ENCODE measurements at regions not wholly inside any gene's neighbourhood (a gene's known extent, or its start where the extent isn't known, plus 50 kb on each side); places are given as distances from the start of the nearest gene placed in this dataset.
A peak's percentile ranks its signal among the peaks of the same experiment; 100 is the strongest.
"Not testable (repeated sequence)": the region's sequence is repeated elsewhere in the genome, so short reads cannot be mapped to it uniquely, and the experiment has no call there.

DNA sequence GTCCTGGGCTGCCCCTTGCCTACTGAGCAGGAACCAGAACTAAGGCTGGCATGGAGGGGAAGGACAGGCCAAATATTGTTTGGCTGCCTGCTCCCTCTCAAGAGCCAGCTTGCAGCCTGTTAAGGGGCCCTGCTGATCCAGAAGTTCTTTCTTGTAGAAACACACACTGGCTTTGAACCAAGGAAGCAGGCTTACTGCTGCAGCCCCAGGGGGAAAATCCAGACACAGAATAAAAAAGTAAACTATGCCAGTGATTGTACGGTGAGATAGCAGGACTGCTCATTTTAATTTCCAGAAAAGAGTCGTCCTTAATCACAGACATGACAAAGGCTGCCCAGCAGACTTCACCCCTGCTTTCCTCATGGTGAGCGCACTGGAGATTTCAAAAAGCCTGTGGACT, 371.6 kb downstream of the ANAPC1 start:
- intact Hi-C loops (cut with micrococcal nuclease); H3K4me1 ChIP-seq (ENCODE audit: control insufficient read depth in 2 of 2, insufficient read depth in 2 of 2, low read length in 2 of 2); H3K36me3 Mint-ChIP-seq; DNase-seq; H3K27me3 Mint-ChIP-seq; H3K27ac Mint-ChIP-seq; ATAC-seq; H3K9me3 ChIP-seq (ENCODE audit: control insufficient read depth in 2 of 3, low read length in 3 of 3); H3K27ac ChIP-seq (ENCODE audit: low read depth, low read length); CTCF ChIA-PET; H3K36me3 ChIP-seq (ENCODE audit: control insufficient read depth in 2 of 3, insufficient read depth in 3 of 3, low read length in 3 of 3); H3K4me3 Mint-ChIP-seq; POLR2A ChIA-PET; H3K4me3 ChIP-seq (ENCODE audit: low read length); H3K27me3 ChIP-seq (ENCODE audit: control insufficient read depth in 2 of 2, insufficient read depth in 2 of 2, low read length in 2 of 2); H3K9me3 Mint-ChIP-seq: not testable (repeated sequence)
- peaks cover 0 to 13% (median 0%) of the 10 kb centered on the region in 7 donors for H3K4me1 Mint-ChIP-seq

DNA sequence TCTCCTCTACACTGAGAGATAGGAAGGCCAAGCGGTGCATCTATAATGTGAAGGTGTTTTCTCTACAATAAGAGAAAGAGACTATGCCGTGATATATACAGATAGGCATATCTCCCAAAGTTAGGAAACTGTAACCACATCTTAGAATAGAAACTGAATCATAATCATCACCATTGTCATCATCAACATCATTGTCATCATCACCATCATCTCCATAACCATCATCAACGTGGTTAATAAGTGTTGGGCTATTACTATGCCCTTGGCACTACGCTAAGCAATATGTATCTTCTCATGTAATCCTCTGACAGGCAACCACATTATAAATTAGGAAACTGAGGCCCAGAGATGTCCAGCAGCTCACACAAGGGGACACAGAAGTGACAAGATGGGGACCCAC, 369.9 kb downstream of the ANAPC1 start:
- H3K9me3 ChIP-seq (ENCODE audit: control insufficient read depth in 2 of 3, low read length in 3 of 3); H3K9me3 Mint-ChIP-seq; H3K36me3 Mint-ChIP-seq; H3K27ac Mint-ChIP-seq; H3K4me1 Mint-ChIP-seq; H3K36me3 ChIP-seq (ENCODE audit: control insufficient read depth in 2 of 3, insufficient read depth in 3 of 3, low read length in 3 of 3); H3K4me3 Mint-ChIP-seq; H3K27ac ChIP-seq (ENCODE audit: low read depth, low read length); CTCF ChIA-PET; H3K4me1 ChIP-seq (ENCODE audit: control insufficient read depth in 2 of 2, insufficient read depth in 2 of 2, low read length in 2 of 2); H3K4me3 ChIP-seq (ENCODE audit: low read length); POLR2A ChIA-PET; H3K27me3 Mint-ChIP-seq; intact Hi-C loops (cut with micrococcal nuclease); H3K27me3 ChIP-seq (ENCODE audit: control insufficient read depth in 2 of 2, insufficient read depth in 2 of 2, low read length in 2 of 2); ATAC-seq; DNase-seq: not testable (repeated sequence)

DNA sequence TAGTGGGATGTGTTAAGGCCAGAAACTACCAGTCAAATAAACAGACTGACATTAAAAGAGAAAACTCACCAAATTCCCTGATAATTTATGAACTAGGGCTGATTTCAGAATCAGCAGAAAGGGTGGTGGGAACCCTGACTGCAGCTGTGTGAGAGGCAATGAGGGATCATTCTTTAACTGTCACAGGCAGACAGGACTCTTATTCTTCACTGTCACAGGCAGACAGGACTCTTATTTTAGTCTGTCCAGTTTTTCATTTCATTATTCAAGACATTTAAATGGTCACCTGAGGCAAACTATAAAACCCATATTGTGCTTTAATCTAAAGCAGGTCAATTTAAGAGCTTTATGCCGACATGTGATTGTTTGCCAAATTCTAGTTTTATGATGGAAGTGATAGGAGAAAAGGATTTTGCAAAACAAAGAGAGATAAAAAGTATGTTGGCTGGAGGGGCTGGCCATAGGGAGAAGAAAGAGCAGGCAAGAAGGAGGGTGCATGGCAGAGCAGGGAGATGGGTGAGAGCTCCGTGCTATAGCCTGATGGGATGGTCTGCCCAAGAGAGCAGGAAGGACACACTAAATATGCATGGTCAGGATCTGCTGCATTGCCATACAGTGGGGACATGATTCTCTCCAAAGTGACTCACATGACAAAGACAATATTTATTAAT, 366.8 kb downstream of the ANAPC1 start:
- CTCF ChIA-PET; H3K36me3 ChIP-seq (ENCODE audit: control insufficient read depth in 2 of 3, insufficient read depth in 3 of 3, low read length in 3 of 3); DNase-seq; H3K9me3 Mint-ChIP-seq; H3K27me3 ChIP-seq (ENCODE audit: control insufficient read depth in 2 of 2, insufficient read depth in 2 of 2, low read length in 2 of 2); H3K27ac Mint-ChIP-seq; intact Hi-C loops (cut with micrococcal nuclease); H3K4me1 ChIP-seq (ENCODE audit: control insufficient read depth in 2 of 2, insufficient read depth in 2 of 2, low read length in 2 of 2); H3K4me1 Mint-ChIP-seq; H3K36me3 Mint-ChIP-seq; H3K4me3 ChIP-seq (ENCODE audit: low read length); H3K4me3 Mint-ChIP-seq; POLR2A ChIA-PET; ATAC-seq; H3K9me3 ChIP-seq (ENCODE audit: control insufficient read depth in 2 of 3, low read length in 3 of 3); H3K27ac ChIP-seq (ENCODE audit: low read depth, low read length): not testable (repeated sequence)
- H3K27me3 Mint-ChIP-seq = peaks cover 0 to 29% (median 9%) of the 10 kb centered on the region in 5 donors

DNA sequence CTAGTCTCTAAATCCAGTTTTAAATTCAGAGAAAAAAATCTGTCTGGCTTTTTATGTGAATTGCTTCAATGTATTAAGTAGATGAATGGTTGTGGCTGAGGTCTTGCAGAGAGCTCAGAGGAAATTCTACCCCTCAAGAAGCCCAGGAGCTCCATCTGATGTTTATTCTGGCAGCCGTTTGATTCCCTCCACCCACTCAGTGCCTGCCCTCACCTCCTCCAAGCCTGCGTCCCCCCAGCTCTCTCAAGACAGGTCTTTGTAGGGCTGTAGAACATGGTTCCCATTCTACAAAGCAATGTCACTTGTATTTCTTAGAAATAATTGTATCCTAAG, 366.3 kb downstream of the ANAPC1 start:
- H3K27ac ChIP-seq (ENCODE audit: low read depth, low read length); H3K4me3 Mint-ChIP-seq; H3K4me1 Mint-ChIP-seq; H3K36me3 Mint-ChIP-seq; H3K9me3 Mint-ChIP-seq; intact Hi-C loops (cut with micrococcal nuclease); DNase-seq; H3K36me3 ChIP-seq (ENCODE audit: control insufficient read depth in 2 of 3, insufficient read depth in 3 of 3, low read length in 3 of 3); POLR2A ChIA-PET; H3K27ac Mint-ChIP-seq; CTCF ChIA-PET; H3K27me3 ChIP-seq (ENCODE audit: control insufficient read depth in 2 of 2, insufficient read depth in 2 of 2, low read length in 2 of 2); H3K4me3 ChIP-seq (ENCODE audit: low read length); ATAC-seq; H3K4me1 ChIP-seq (ENCODE audit: control insufficient read depth in 2 of 2, insufficient read depth in 2 of 2, low read length in 2 of 2); H3K9me3 ChIP-seq (ENCODE audit: control insufficient read depth in 2 of 3, low read length in 3 of 3): not testable (repeated sequence)
- peaks cover 0 to 31% (median 9%) of the 10 kb centered on the region in 5 donors for H3K27me3 Mint-ChIP-seq

DNA sequence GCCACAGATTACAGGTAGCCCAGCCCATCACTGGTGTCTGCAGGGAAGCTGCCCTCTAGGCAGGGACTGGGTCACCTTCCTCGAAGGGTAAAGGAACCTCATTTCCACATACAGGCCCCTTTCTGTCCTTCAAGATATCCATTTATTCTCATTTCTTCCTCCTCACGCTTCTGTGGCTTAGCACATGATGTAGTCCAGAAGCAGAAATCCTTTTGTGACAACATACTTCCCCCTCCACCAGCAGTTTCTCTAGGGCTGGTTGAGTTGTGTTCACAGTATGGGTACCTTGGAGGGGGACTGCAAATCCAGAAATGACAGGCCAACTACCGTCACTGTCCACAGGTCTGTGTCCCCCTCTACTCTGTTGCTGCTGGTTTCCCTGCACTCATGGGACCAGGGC, 364.9 kb downstream of the ANAPC1 start:
- POLR2A ChIA-PET = no interaction called here
- ATAC-seq (peak; percentile 32), DNase-seq (no peak)
- H3K27ac ChIP-seq (ENCODE audit: low read depth, low read length) = no peak overlapping the region
- Mint-ChIP-seq H3K27ac (no peak overlapping the region), H3K4me1 (peaks cover 0 to 7% (median 0%) of the 10 kb centered on the region in 7 donors), H3K36me3 (peaks cover 0 to 6% (median 0%) of the 10 kb centered on the region in 5 donors), H3K9me3 (no peaks in the 10 kb centered on the region), H3K4me3 (no peak overlapping the region), H3K27me3 (peaks cover 0 to 39% (median 5%) of the 10 kb centered on the region in 5 donors)
- no peaks in the 10 kb centered on the region for H3K4me1 ChIP-seq (ENCODE audit: control insufficient read depth in 2 of 2, insufficient read depth in 2 of 2, low read length in 2 of 2)
- intact Hi-C loops (cut with micrococcal nuclease) = no loop called here
- CTCF ChIA-PET = no interaction called here
- H3K27me3 ChIP-seq (ENCODE audit: control insufficient read depth in 2 of 2, insufficient read depth in 2 of 2, low read length in 2 of 2) = no peaks in the 10 kb centered on the region
- no peaks in the 10 kb centered on the region for H3K9me3 ChIP-seq (ENCODE audit: control insufficient read depth in 2 of 3, low read length in 3 of 3)
- H3K36me3 ChIP-seq (ENCODE audit: control insufficient read depth in 2 of 3, insufficient read depth in 3 of 3, low read length in 3 of 3) = no peaks in the 10 kb centered on the region
- no peak overlapping the region for H3K4me3 ChIP-seq (ENCODE audit: low read length)

DNA sequence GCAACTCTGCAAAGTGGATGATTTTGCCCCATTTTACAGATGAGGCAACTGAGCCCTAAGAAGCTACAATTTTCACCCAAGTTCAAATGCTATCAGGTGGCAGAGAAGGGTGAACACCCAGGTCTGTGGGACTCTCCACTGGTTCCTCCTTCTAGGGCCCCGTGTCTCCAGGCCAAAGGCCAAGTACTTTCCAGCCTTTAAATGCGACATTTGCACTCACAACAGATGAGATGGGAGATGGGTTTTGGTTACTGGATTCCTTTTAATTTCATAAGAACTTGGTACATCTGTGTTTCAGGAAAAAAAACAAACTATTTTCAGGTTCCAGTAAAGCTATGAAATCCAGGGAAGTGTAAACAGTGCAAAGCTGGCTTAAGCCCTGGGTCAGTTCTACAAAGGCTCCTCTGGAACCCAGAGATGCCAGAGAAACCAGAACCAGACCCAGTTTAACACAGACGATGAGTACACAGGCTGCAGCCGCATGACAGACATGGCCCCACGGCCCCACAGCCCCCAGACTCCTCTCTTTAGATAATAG, 361.7 kb downstream of the ANAPC1 start:
- Histone ChIP-seq H3K27ac (ENCODE audit: low read depth, low read length) (no peak overlapping the region), H3K27me3 (ENCODE audit: control insufficient read depth in 2 of 2, insufficient read depth in 2 of 2, low read length in 2 of 2) (no peaks in the 10 kb centered on the region), H3K4me1 (ENCODE audit: control insufficient read depth in 2 of 2, insufficient read depth in 2 of 2, low read length in 2 of 2) (no peaks in the 10 kb centered on the region), H3K4me3 (ENCODE audit: low read length) (no peak overlapping the region), H3K36me3 (ENCODE audit: control insufficient read depth in 2 of 3, insufficient read depth in 3 of 3, low read length in 3 of 3) (no peaks in the 10 kb centered on the region), H3K9me3 (ENCODE audit: control insufficient read depth in 2 of 3, low read length in 3 of 3) (no peaks in the 10 kb centered on the region)
- CTCF ChIA-PET = no interaction called here
- no peak overlapping the region for H3K4me3 Mint-ChIP-seq
- peaks cover 0 to 39% (median 5%) of the 10 kb centered on the region in 5 donors for H3K27me3 Mint-ChIP-seq
- POLR2A ChIA-PET = no interaction called here
- peaks cover 0 to 11% (median 0%) of the 10 kb centered on the region in 7 donors for H3K4me1 Mint-ChIP-seq
- peaks cover 0 to 8% (median 0%) of the 10 kb centered on the region in 5 donors for H3K36me3 Mint-ChIP-seq
- intact Hi-C loops (cut with micrococcal nuclease) = no loop called here
- DNase-seq (no peak), ATAC-seq (no peak)
- H3K9me3 Mint-ChIP-seq = no peaks in the 10 kb centered on the region
- H3K27ac Mint-ChIP-seq = no peak overlapping the region

DNA sequence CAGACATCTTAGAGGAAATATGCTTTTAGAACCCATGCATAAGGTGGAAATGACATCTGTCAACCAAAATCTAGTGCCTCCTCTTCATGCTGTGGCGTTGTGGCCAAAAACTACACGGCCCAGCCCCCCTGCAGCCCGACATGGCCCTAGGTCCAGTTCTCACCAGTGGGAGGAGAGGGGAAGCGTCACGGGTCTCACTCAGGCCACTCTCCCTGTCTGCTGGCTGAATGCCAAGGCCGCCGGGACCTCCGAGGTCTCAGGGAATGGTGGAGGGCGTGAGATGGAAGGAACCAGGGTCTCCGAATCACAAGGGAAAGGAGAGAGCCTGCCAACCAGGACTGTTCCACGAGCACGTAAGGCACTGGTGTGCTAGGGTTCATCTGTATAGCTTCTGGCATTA, 361.0 kb downstream of the ANAPC1 start:
- no peak for ATAC-seq
- CTCF ChIA-PET = no interaction called here
- H3K4me3 Mint-ChIP-seq = no peak overlapping the region

More for the DNA sequence above, 361.0 kb downstream of the ANAPC1 start:
- no peak overlapping the region for H3K4me3 ChIP-seq (ENCODE audit: low read length)
- Mint-ChIP-seq H3K4me1 (peaks cover 0 to 12% (median 0%) of the 10 kb centered on the region in 7 donors), H3K9me3 (no peaks in the 10 kb centered on the region), H3K27me3 (peaks cover 0 to 38% (median 5%) of the 10 kb centered on the region in 5 donors), H3K36me3 (peaks cover 0 to 8% (median 0%) of the 10 kb centered on the region in 5 donors), H3K27ac (no peak overlapping the region)
- H3K4me1 ChIP-seq (ENCODE audit: control insufficient read depth in 2 of 2, insufficient read depth in 2 of 2, low read length in 2 of 2) = no peaks in the 10 kb centered on the region
- no peaks in the 10 kb centered on the region for H3K9me3 ChIP-seq (ENCODE audit: control insufficient read depth in 2 of 3, low read length in 3 of 3)
- H3K27me3 ChIP-seq (ENCODE audit: control insufficient read depth in 2 of 2, insufficient read depth in 2 of 2, low read length in 2 of 2) = no peaks in the 10 kb centered on the region
- intact Hi-C loops (cut with micrococcal nuclease) = no loop called here
- POLR2A ChIA-PET = no interaction called here
- no peak overlapping the region for H3K27ac ChIP-seq (ENCODE audit: low read depth, low read length)
- H3K36me3 ChIP-seq (ENCODE audit: control insufficient read depth in 2 of 3, insufficient read depth in 3 of 3, low read length in 3 of 3) = no peaks in the 10 kb centered on the region
- no peak for DNase-seq
